GM10266 (cell line): ENCODE measurements at regions not wholly inside any gene's neighbourhood (a gene's known extent, or its start where the extent isn't known, plus 50 kb on each side); places are given as distances from the start of the nearest gene placed in this dataset.

ENCODE experiments used
- DNase-seq: peaks from one replicate; pipeline ENCODE4 v3.0.0; 2012; ENCODE audit errors: extremely low spot score
- CTCF ChIP-seq: IDR thresholded peaks from 2 replicates; pipeline ENCODE4 v1.5.1; 2012; ENCODE audit warnings: mild to moderate bottlenecking, low read depth; ENCODE audit not compliant: control insufficient read depth, insufficient read depth; ENCODE audit errors: missing control alignments

DNA sequence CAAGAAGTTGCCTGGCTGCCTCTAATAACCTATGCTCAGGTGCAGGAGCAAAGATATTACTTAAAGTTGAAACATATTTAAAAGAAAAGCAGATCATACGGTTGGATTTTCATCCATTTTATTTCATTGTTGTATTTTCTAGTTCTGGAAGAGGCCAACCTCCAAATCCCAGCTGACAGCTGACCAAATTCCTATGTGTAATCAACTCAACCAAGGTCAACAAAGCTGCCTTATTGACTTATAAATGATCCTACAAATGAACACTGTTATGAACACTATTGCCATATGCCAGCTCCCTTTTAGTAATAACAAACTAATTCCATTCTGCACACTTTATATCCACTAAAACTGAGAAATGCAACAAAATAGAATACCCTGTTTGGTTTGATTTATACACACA is 1537.4 kb downstream of the SLITRK1 start:
- TF ChIP-seq CTCF = no peak
- DNase-seq = no peak

DNA sequence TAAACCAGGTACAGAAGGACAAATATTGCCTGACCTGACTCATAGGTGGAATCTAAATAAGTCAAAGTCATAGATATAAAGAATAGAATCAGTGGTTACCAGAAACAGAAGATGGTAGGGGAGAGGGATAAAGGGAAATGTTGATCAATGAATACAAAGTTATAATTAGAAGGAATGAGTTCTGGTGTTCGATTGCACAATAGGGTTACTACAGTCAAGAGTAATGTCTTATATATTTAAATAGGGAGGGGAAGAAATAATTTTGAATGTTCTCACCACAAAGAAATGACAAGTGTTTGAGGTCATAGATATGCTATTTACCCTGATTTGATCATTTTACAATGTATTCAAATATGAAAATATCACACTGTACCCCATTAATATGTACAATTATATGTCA is 1541.2 kb downstream of the SLITRK1 start:
- TF ChIP-seq CTCF = no peak
- DNase-seq = no peak

- DNase-seq = peak; percentile 8
- peak; percentile 58 for TF ChIP-seq CTCF
These were observed 1551.8 kb downstream of the SLITRK1 start for GRCh38 chr13:82330499-82330898.

DNA sequence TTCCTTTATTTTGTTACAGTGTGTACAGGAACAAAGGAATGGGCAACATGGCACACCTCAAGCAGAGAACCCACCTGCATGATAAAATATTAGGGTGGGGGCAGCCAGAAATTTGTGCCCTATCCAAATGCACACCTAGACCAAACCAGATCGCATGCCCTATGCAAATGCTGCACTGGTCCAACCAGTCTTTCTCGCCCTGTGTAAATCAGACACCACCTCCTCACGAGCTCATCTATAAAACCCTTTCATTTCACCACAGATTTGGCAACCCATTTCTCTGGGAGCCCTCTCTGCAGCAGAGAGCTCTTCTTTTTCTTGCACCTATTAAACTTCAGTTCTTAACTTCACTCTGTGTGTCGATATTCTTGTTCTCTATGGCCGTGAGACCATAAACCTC is 1559.2 kb downstream of the SLITRK1 start:
- no peak for TF ChIP-seq CTCF
- DNase-seq = no peak

DNA sequence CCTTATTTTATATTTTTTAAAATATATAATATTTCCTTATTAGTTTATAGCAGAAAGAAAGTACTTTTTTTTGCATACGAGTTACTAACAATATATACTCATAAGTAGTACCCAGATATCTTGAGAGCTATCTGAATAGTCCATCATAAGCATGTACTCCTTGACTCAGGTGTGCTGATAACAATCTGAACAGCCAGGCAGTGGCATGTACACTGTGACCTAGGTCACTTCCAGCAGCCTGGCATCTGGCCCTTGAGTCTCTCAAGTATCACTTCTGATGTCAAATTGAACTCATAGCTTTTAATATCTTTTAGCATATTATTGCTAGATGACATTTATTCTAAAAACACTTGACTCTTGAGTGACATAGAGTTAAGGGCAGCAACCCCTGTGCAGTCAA is 1576.7 kb downstream of the SLITRK1 start:
- DNase-seq = no peak
- TF ChIP-seq CTCF = no peak

DNA sequence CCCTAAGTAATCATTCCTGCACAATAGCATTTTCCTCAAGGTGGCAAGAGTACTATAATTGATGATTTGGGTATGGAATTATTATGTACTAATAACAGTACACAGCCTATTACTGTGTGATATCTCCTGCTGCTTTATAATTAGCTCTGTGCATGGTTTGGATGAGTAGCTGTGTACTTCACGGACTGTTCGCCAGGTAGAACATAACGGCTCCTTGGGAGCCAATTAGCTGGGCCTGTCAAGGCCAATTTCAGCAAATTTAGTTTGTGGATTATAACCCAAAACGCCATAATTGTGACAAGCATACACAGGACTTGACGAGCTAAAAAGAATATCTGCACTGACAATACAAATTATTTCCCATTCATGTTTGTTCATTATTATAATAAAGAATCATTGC is 1584.2 kb downstream of the SLITRK1 start:
- DNase-seq = no peak
- TF ChIP-seq CTCF = no peak

DNA sequence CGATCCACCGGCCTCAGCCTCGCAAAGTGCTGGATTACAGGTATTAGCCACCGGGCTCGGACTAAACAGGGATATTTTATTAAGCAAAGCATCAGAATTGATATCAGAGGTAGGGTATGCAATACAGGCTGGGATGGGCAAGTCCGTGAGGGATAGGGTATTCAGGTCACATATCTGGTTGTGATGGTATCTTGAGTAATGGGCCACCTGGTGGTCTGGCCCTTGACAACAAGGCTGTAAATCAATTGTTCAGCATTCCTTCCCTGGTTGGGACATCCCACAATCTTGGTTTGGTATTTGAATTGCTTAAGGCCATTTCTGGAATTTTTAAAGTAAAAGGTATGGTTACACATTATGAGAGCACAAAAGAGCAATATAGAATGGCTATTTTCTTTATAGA is 1588.0 kb downstream of the SLITRK1 start:
- TF ChIP-seq CTCF = no peak

More for the DNA sequence above, 1588.0 kb downstream of the SLITRK1 start:
- no peak for DNase-seq
